Prostate gland (tissue), 2 donors: ENCODE measurements at regions not wholly inside any gene's neighbourhood (a gene's known extent, or its start where the extent isn't known, plus 50 kb on each side); places are given as distances from the start of the nearest gene placed in this dataset.

Experiments used
- DNase-seq: peaks from one replicate; pipeline ENCODE4 v3.0.0-alpha.2; 2019; ENCODE audit warnings: low spot score
- H3K27ac ChIP-seq, 2 donors: fragments of 200-600 bp; sonication (generic); 2 replicates each; pipeline ENCODE4 v1.5.1; 2017 to 2019
- H3K27me3 ChIP-seq: fragments of 200-600 bp; sonication (generic); replicated peaks from 2 replicates; pipeline ENCODE4 v1.5.1; 2019; ENCODE audit not compliant: insufficient read depth
- H3K36me3 ChIP-seq, 2 donors: fragments of 200-600 bp; sonication (generic); 1 replicate in 1 of 2; 2 replicates in 1 of 2; pipeline versions ENCODE4 v1.5.1 to v1.8.1; 2017 to 2019
- H3K4me1 ChIP-seq: fragments of 200-600 bp; sonication (generic); replicated peaks from 2 replicates; pipeline ENCODE4 v1.5.1; 2019
- H3K4me3 ChIP-seq, 2 donors: fragments of 200-600 bp; sonication (generic); 2 replicates each; pipeline ENCODE4 v1.5.1; 2017 to 2019
- H3K9me3 ChIP-seq: fragments of 200-600 bp; sonication (generic); 2 replicates; pipeline ENCODE4 v1.5.1; 2017
- POLR2A ChIP-seq: fragments of 450-650 bp; IDR thresholded peaks from one replicate; pipeline ENCODE4 v1.6.1; 2016; ENCODE audit warnings: antibody characterized with exemption, mild to moderate bottlenecking
- POLR2AphosphoS5 ChIP-seq: sonication (generic); formaldehyde crosslinking; IDR thresholded peaks from one replicate; pipeline ENCODE4 v1.6.1; 2017; ENCODE audit warnings: antibody characterized with exemption
- WGBS: methylation state at CpG from one replicate; pipeline ENCODE4 v1.1.5; 2018; 5-methylcytosine and 5-hydroxymethylcytosine counted together
- intact Hi-C: fragments of 100-400 bp; cut with DNase I; formaldehyde crosslinking; loops from one replicate; pipeline ENCODE4 v1.14.2; 2022
- TF ChIP-seq, protein P1 (sequence below), 4 experiments: fragments of 200-600 bp in 2 of 4; fragments of 450-650 bp in 2 of 4; sonication (generic) in 2 of 4; IDR thresholded peaks; 1 replicate in 3 of 4; 2 replicates in 1 of 4; pipeline ENCODE4 v1.5.1; 2016 to 2019; ENCODE audit warnings: antibody characterized with exemption in 4 of 4, mild to moderate bottlenecking in 2 of 4, moderate library complexity in 2 of 4

DNA sequence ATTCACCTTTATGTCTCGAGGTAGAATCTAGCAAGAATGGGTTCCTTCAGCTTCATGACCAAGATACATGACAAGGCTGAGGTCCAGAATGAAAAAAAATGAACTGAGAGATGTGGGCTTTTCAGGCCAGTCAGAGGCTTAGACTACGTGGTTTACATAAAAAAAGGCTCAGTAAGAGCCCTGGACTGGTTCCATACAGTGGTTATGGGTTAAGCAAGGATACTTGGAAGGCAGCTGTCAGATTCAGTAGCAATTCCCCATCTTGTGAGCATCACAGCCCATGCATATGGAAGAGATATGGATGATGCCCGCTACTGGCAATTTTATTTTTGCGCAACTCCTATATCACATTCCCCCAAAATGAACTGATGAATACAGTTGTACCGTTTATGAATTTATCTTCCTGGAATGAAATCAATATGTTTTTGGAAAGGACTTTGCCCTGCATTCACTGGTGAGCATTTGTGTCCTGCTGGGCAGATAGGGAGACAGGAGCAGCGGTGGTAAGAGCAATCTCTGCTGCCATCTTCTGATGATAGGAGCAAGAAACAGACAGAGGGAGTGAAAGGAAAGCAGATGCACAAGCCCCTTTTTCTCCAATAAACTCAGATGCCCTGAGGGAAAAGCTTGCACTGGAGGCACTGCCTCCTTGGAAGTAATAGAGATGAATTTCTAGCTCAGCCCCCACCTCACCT, 280.4 kb downstream of the GALC start:
- Histone ChIP-seq H3K27me3 (no peaks in the 10 kb centered on the region), H3K9me3 (no peaks in the 10 kb centered on the region), H3K27ac (no peak overlapping the region), H3K36me3 (no peaks in the 10 kb centered on the region), H3K4me3 (no peak overlapping the region), H3K4me1 (no peaks in the 10 kb centered on the region)
- no peak for DNase-seq
- 67% methylated on average over 6 of the region's 6 CpGs for WGBS
- intact Hi-C loops: no loop called here
- TF ChIP-seq, protein P1, sequence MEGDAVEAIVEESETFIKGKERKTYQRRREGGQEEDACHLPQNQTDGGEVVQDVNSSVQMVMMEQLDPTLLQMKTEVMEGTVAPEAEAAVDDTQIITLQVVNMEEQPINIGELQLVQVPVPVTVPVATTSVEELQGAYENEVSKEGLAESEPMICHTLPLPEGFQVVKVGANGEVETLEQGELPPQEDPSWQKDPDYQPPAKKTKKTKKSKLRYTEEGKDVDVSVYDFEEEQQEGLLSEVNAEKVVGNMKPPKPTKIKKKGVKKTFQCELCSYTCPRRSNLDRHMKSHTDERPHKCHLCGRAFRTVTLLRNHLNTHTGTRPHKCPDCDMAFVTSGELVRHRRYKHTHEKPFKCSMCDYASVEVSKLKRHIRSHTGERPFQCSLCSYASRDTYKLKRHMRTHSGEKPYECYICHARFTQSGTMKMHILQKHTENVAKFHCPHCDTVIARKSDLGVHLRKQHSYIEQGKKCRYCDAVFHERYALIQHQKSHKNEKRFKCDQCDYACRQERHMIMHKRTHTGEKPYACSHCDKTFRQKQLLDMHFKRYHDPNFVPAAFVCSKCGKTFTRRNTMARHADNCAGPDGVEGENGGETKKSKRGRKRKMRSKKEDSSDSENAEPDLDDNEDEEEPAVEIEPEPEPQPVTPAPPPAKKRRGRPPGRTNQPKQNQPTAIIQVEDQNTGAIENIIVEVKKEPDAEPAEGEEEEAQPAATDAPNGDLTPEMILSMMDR (IDR thresholded peaks at IDR 0.05): no peak
- TF ChIP-seq POLR2A: no peak

DNA sequence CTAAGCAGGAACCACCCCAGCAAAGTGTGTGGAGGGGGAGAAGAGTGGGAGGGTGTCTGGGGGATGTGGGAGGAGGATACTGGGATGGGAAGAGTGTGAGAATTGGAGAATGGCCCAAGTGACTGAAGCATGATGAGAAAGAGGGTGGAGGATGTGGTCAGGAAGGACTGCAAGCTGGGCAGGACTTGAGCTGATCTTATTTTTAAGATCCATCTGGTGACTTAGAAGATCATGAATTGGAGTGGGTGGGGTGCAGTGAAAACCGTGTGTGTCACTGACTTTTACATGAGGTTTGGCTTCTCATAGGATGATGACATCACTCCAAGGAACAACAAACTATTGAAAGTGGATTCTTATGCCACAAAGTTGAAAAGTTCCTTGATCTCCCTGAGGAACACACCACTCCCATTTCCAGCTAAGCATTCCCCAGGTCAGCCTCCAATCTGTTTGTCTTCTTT, 287.5 kb downstream of the GALC start:
- DNase-seq: no peak
- intact Hi-C loops: no loop called here
- Histone ChIP-seq H3K4me1 (no peaks in the 10 kb centered on the region), H3K4me3 (no peak overlapping the region), H3K9me3 (no peaks in the 10 kb centered on the region), H3K27ac (no peak overlapping the region), H3K36me3 (no peaks in the 10 kb centered on the region), H3K27me3 (no peaks in the 10 kb centered on the region)
- WGBS: 7% methylated on average over 1 of the region's 1 CpG
- no peak for TF ChIP-seq POLR2A
- TF ChIP-seq, protein P1 (IDR thresholded peaks at IDR 0.05): no peak

DNA sequence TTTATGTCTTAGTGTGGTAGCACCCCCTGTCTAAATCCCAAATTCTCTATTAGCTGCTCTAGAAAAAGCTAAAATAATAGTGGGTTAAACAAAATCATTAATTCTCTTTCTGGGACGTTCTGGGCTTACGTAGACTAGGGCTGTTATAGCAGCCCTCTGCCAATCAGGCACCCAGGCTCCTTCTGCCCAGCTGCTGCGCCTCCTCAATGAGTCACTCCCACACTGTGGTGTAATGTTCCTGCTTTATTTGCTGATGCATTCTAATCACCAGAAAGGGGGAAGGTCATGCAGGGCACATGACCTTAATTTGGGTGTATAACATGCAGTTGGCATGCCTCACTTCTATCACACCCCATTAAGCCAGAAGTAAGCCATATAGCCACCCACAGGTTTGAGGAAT, 294.5 kb downstream of the GALC start:
- H3K4me3 ChIP-seq: no peak overlapping the region
- H3K4me1 ChIP-seq: no peaks in the 10 kb centered on the region
- TF ChIP-seq, protein P1 (IDR thresholded peaks at IDR 0.05): no peak
- DNase-seq: no peak
- 71% methylated on average over 3 of the region's 3 CpGs for WGBS
- intact Hi-C loops: no loop called here
- H3K27ac ChIP-seq: no peak overlapping the region
- H3K9me3 ChIP-seq: no peaks in the 10 kb centered on the region
- no peaks in the 10 kb centered on the region for H3K36me3 ChIP-seq
- no peaks in the 10 kb centered on the region for H3K27me3 ChIP-seq

DNA sequence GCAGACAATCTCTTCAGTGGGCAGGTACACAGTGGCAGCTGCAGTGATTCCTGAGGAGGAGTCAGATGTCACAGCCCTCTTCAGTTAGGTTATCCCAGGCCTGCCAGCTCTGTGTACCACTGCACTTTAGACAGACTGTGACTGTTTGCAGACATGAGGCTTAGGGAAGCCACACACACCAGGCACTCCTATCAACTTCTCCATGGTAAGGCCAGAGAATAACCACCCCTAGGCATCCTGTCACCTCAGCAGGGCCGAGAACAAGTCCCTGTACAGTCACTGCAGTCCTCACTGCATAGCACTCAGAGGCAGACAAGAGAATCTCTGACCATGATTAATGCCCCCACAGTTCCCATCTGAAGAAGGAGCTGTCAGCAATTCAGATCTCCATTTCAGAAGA, 296.5 kb downstream of the GALC start:
- Histone ChIP-seq H3K9me3 (no peaks in the 10 kb centered on the region), H3K4me1 (no peaks in the 10 kb centered on the region), H3K27me3 (no peaks in the 10 kb centered on the region), H3K4me3 (no peak overlapping the region), H3K27ac (no peak overlapping the region), H3K36me3 (no peaks in the 10 kb centered on the region)
- DNase-seq: no peak
- intact Hi-C loops: no loop called here
- WGBS: 92% methylated on average over 1 of the region's 1 CpG
- TF ChIP-seq, protein P1 (IDR thresholded peaks at IDR 0.05): no peak
- TF ChIP-seq POLR2A: no peak
- no peak for TF ChIP-seq POLR2AphosphoS5

DNA sequence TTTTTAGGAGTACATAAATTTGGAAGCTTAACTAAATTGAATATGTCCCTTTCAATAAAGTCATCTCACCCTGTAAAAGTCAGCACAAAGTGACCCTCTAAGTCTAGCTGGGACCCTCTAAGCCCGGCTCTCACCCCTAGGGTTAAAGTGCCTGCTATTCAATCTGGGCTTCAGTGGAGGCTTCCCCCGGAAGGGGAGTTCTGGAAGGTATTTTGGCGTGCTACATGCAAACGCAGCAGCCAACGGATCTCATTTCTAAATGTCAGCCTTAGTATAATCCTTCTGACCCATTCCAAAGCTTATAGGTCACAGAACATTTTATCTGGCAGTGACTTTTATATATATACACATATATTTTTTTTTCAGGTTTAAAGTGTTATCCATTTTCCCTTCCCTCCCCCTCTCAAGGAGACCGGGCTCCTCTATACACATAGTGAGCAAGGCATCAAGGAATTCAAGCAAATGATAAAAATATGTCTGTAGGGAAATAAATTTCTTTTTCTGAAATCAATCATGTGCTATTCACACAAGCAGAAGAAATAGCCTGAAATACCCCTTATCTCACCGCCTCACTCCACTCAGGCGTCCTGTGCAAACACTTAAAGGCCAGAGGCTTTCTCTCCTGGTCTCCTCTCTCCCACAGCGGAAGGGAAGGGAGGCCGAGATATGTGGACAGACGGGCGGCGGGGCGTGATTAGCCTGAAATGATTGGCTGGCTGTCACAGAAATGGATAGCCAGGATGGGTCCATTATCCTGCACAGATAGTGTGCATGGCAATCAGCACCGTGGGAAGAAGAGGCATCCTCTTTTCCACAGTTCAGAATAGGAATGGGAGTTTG, 301.7 kb downstream of the GALC start:
- intact Hi-C loops: no loop called here
- H3K36me3 ChIP-seq: no peaks in the 10 kb centered on the region
- no peak for DNase-seq
- H3K9me3 ChIP-seq: no peaks in the 10 kb centered on the region
- no peaks in the 10 kb centered on the region for H3K4me1 ChIP-seq
- TF ChIP-seq POLR2A (no peak), POLR2AphosphoS5 (no peak)
- TF ChIP-seq, protein P1 (IDR thresholded peaks at IDR 0.05): no peak
- no peaks in the 10 kb centered on the region for H3K27me3 ChIP-seq
- H3K27ac ChIP-seq: no peak overlapping the region
- no peak overlapping the region for H3K4me3 ChIP-seq
- 76% methylated on average over 15 of the region's 15 CpGs for WGBS
